Pancreas (tissue), 10 donors: ENCODE measurements at regions not wholly inside any gene's neighbourhood (a gene's known extent, or its start where the extent isn't known, plus 50 kb on each side); places are given as distances from the start of the nearest gene placed in this dataset.

Experiments used
- ATAC-seq, 4 donors: fragments of 200-7000 bp; cut with Tn5 transposase; one replicate each; pipeline versions ENCODE4 v1.8.0 to v1.9.1; 2020; ENCODE audit warnings: mild to moderate bottlenecking in 4 of 4, moderate library complexity in 4 of 4
- DNase-seq, 6 donors: peaks; one replicate each; pipeline ENCODE4 v3.0.0-alpha.2; 2020
- FAIRE-seq: peaks from 2 replicates; lab custom pipeline; 2012; peaks lifted over from hg19 to GRCh38; lab: Jason Lieb, UNC
- H3K27ac ChIP-seq, 4 donors: fragments of 200-600 bp; sonication (generic); 1 replicate in 3 of 4; 2 replicates in 1 of 4; pipeline versions ENCODE4 v1.5.0 to v1.8.0; 2020
- H3K27me3 ChIP-seq, 4 donors: fragments of 200-600 bp; one replicate each; pipeline ENCODE4 v1.8.0; 2021
- H3K36me3 ChIP-seq, 3 donors: fragments of 200-600 bp; sonication (generic) in 1 of 3; one replicate each; pipeline versions ENCODE4 v1.5.0 to v1.8.0; 2020 to 2021
- H3K4me1 ChIP-seq, 3 donors: fragments of 200-600 bp; one replicate each; pipeline ENCODE4 v1.8.0; 2021
- H3K4me3 ChIP-seq, 4 donors: fragments of 200-600 bp; sonication (generic) in 2 of 4; one replicate each; pipeline versions ENCODE4 v1.5.0 to v1.8.0; 2020 to 2021
- H3K9me3 ChIP-seq, 4 donors: fragments of 200-600 bp; one replicate each; pipeline ENCODE4 v1.8.0; 2021
- WGBS, 2 donors: extraction: QIAGEN DNeasy Blood & Tissue Kit; methylation state at CpG; one replicate each; pipeline ENCODE4 v1.1.7; 2013; 5-methylcytosine and 5-hydroxymethylcytosine counted together
- intact Hi-C, 3 donors: fragments of 100-400 bp; cut with DNase I; formaldehyde crosslinking; loops; one replicate each; pipeline versions ENCODE4 v1.11.1 to v1.14.2; 2022
- TF ChIP-seq, protein P1 (sequence below), 4 donors: fragments of 200-600 bp; sonication (generic) in 3 of 4; IDR thresholded peaks; one replicate each; pipeline versions ENCODE4 v1.5.0 to v1.8.0; 2021; ENCODE audit warnings: antibody characterized with exemption in 4 of 4
- donor health status: healthy with polysubstance abuse.
- donor health status: DM: no; HTN: no; CAD: no; lungs with moderate emphysema.
- donor health status: DM: no; HTN: no; CAD: no.
- donor health status: control.
- donor health status: control.
- donor health status: Bipolar disorder and iron deficiency.
- donor health status: DM: yes; HTN: yes; CAD: no.
- donor health status: DM: no; HTN: no; CAD: no.
- donor health status: DM: no; HTN: no; CAD: no.
- donor health status: DM: yes; HTN: yes; CAD: no.

DNA sequence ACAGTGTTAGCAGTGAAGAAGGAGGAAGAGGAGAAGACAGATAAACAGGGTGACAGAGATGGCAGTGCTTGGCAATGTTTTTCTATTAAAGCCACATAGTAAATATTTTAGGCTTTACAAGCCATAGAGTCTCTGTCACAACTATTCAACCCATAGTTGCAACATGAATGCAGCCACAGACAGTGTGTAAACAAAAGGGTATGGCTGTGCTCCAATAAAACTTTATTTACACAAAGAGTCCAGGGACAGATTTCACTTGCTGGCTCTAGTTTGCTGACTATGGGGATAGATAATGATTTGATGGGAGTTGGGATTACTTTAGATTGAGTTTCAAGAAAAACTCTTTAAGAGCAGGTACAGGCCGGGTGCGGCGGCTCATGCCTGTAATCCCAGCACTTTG is 224.8 kb upstream of the SEMA6A start:
- TF ChIP-seq, protein P1, sequence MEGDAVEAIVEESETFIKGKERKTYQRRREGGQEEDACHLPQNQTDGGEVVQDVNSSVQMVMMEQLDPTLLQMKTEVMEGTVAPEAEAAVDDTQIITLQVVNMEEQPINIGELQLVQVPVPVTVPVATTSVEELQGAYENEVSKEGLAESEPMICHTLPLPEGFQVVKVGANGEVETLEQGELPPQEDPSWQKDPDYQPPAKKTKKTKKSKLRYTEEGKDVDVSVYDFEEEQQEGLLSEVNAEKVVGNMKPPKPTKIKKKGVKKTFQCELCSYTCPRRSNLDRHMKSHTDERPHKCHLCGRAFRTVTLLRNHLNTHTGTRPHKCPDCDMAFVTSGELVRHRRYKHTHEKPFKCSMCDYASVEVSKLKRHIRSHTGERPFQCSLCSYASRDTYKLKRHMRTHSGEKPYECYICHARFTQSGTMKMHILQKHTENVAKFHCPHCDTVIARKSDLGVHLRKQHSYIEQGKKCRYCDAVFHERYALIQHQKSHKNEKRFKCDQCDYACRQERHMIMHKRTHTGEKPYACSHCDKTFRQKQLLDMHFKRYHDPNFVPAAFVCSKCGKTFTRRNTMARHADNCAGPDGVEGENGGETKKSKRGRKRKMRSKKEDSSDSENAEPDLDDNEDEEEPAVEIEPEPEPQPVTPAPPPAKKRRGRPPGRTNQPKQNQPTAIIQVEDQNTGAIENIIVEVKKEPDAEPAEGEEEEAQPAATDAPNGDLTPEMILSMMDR (IDR thresholded peaks at IDR 0.05), result no peak
- no peaks in the 10 kb centered on the region for H3K27me3 ChIP-seq
- FAIRE-seq (no peak), DNase-seq (no peak), ATAC-seq (no peak)
- H3K4me1 ChIP-seq, result no peaks in the 10 kb centered on the region
- H3K9me3 ChIP-seq, result no peaks in the 10 kb centered on the region
- intact Hi-C loops, result no loop called here
- no peak overlapping the region for H3K27ac ChIP-seq
- H3K4me3 ChIP-seq, result no peak overlapping the region
- 88 to 96% methylated on average over 3 of the region's 3 CpGs for WGBS, 2 donors
- no peaks in the 10 kb centered on the region for H3K36me3 ChIP-seq

DNA sequence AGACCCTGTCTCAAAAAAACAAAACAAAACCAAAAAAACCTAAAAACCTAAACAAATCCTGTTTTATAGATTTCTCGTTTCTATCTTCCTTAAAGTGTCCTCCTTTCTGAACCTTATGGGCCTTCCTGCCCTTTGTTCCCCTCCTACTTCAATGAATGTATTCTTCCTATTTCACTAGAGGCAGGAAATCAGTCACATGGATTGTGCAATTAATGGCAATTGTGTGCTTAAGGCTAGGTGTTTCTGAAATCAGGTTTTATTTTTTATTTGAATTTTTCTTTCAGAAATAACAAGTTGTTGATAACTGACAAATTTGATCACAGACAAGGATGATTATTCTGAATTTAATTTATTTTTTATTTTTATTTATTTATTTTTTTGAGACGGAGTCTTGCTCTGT is 220.6 kb upstream of the SEMA6A start:
- Histone ChIP-seq H3K27me3 (no peaks in the 10 kb centered on the region), H3K9me3 (no peaks in the 10 kb centered on the region), H3K36me3 (no peaks in the 10 kb centered on the region), H3K27ac (no peak overlapping the region), H3K4me3 (no peak overlapping the region), H3K4me1 (no peaks in the 10 kb centered on the region)
- FAIRE-seq, result no peak
- no peak for ATAC-seq
- TF ChIP-seq, protein P1 (IDR thresholded peaks at IDR 0.05), result no peak
- intact Hi-C loops, result no loop called here
- 72 to 83% methylated on average over 2 of the region's 2 CpGs for WGBS, 2 donors
- DNase-seq, result no peak

DNA sequence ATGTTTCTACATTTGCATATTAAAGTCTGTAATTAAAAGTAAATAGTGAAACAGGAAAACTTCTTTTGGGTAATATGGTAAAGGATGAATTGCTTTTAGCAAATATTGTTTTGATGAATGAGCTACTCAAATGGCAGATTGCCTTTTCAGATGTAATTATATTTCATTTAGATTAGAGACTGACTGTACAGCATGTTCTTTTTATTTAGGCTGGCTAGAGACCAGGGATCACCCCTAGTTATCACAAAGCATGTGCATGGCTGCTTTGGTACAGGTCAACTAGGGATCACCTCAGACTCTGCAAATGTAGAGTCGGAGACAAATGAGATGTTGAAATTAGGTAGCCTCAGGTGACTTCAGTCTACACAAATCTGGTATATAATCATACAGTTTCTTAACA is 214.9 kb upstream of the SEMA6A start:
- Histone ChIP-seq H3K4me3 (no peak overlapping the region), H3K9me3 (no peaks in the 10 kb centered on the region), H3K27ac (no peak overlapping the region), H3K36me3 (no peaks in the 10 kb centered on the region), H3K27me3 (no peaks in the 10 kb centered on the region), H3K4me1 (no peaks in the 10 kb centered on the region)
- TF ChIP-seq, protein P1 (IDR thresholded peaks at IDR 0.05), result no peak
- DNase-seq (no peak), ATAC-seq (no peak), FAIRE-seq (no peak)
- intact Hi-C loops, result no loop called here
- 86 to 100% methylated on average over 1 of the region's 1 CpG for WGBS, 2 donors

DNA sequence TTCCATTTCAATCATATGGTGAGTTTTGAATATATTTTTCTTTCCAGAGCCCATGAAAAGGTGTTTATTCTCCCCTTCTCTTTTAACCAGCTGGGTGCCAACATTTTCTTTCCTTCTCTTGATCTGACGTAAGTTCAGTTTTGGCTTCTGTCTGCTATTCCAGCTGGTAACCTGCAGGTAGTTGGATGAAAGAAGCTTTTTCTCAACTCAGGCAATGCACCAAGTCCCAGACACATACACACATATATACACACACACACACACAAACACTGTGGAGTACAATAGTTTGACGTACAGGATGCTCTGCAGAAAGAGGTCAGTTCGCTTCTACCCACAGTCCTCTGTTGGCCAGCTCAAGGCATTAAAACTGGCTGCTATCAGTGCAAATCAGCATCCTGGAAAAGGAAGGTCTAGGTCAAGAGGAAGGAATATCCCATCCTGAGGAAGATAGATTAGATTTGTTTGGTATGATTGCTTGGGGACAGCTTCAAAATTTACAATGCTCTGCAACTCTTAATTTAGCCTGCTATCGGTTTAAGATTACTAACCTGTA is 214.3 kb upstream of the SEMA6A start:
- DNase-seq, result no peak
- FAIRE-seq, result no peak

DNA sequence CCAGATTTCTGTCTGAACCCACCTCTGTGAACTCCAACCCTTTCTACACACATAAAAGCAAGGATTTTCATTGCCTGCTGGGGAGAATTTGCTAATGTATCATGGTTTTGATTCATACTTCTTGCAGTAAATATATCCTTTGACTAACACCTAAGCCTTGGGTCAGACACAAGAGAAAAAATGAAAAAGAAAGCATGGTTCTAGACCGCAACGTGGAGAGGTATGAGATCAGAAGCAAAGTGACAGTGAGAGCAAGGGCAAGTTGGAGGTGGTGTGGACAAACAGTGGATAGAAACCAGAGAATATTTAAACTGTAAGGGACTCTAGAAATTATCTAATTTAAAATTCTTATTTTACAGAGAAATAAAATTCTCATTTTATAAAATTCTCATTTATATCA is 212.9 kb upstream of the SEMA6A start:
- H3K36me3 ChIP-seq, result no peaks in the 10 kb centered on the region
- DNase-seq, result no peak
- H3K4me3 ChIP-seq, result no peak overlapping the region
- no peak overlapping the region for H3K27ac ChIP-seq
- TF ChIP-seq, protein P1 (IDR thresholded peaks at IDR 0.05), result no peak
- no peaks in the 10 kb centered on the region for H3K4me1 ChIP-seq
- intact Hi-C loops, result no loop called here
- no peak for ATAC-seq
- 73 to 89% methylated on average over 2 of the region's 2 CpGs for WGBS, 2 donors
- H3K27me3 ChIP-seq, result no peaks in the 10 kb centered on the region
- no peaks in the 10 kb centered on the region for H3K9me3 ChIP-seq
- no peak for FAIRE-seq

More for the DNA sequence above, 214.3 kb upstream of the SEMA6A start:
- Histone ChIP-seq H3K27me3 (no peaks in the 10 kb centered on the region), H3K4me3 (no peak overlapping the region), H3K27ac (no peak overlapping the region), H3K4me1 (no peaks in the 10 kb centered on the region), H3K36me3 (no peaks in the 10 kb centered on the region), H3K9me3 (no peaks in the 10 kb centered on the region)
- 48 to 58% methylated on average over 4 of the region's 4 CpGs for WGBS, 2 donors
- TF ChIP-seq, protein P1 (IDR thresholded peaks at IDR 0.05), result no peak
- intact Hi-C loops, result no loop called here
- ATAC-seq, result no peak
